K562 (cell line): ENCODE measurements at regions not wholly inside any gene's neighbourhood (a gene's known extent, or its start where the extent isn't known, plus 50 kb on each side); places are given as distances from the start of the nearest gene placed in this dataset.
"Not testable (repeated sequence)": the region's sequence is repeated elsewhere in the genome, so short reads cannot be mapped to it uniquely, and the experiment has no call there.

Experiments used
- ATAC-seq: fragments of 200-7000 bp; cut with Tn5 transposase; 3 replicates; pipeline ENCODE4 v1.9.1; 2020; ENCODE audit warnings: moderate library complexity
- BruUV-seq: library from RNA; stranded (reverse); fragments of 400-500 nt; replicated peaks from 2 replicates; lab custom pipeline; 2021; lab: Mats Ljungman, UMichigan
- CTCF ChIA-PET: fragments of 300-600 bp; formaldehyde crosslinking; extraction: SDS; loops from one replicate; lab custom pipeline; 2021; ENCODE audit warnings: low intra/inter-chr PET ratio; lab: Yijun Ruan, JAX
- POLR2A ChIA-PET: fragments of 300-600, 350-650 bp; sonication (Branson Sonifier 250); formaldehyde crosslinking; extraction: SDS; loops from one replicate; lab custom pipeline; 2021; ENCODE audit warnings: antibody characterized with exemption, inconsistent platforms; lab: Yijun Ruan, JAX
- DNase-seq, 4 experiments: peaks; one replicate each; pipeline versions ENCODE4 v3.0.0 to v3.0.0-alpha.2; 2011 to 2018; ENCODE audit warnings: low spot score in 3 of 4, mixed read lengths in 3 of 4; ENCODE audit errors: extremely low read depth in 1 of 4
- FAIRE-seq: peaks from 2 replicates; lab custom pipeline; 2011; peaks lifted over from hg19 to GRCh38; lab: Jason Lieb, UNC
- H2AFZ ChIP-seq: 2 replicates; pipeline ENCODE4 v1.6.0; 2011; ENCODE audit warnings: low read depth, low read length, control low read depth, inconsistent platforms
- H3K27ac ChIP-seq: fragments of 200-600 bp; 3 replicates; pipeline ENCODE4 v1.8.0; 2011; ENCODE audit warnings: low read depth, mild to moderate bottlenecking, control low read depth, inconsistent platforms, low read length, moderate library complexity, mixed read lengths; ENCODE audit errors: extremely low read depth
- H3K27me3 ChIP-seq, 2 experiments: fragments of 300-600 bp in 1 of 2; 2 replicates in 1 of 2; 3 replicates in 1 of 2; pipeline versions ENCODE4 v1.6.0 to v1.8.0; 2011; ENCODE audit warnings: inconsistent platforms in 2 of 2, low read length in 2 of 2, mild to moderate bottlenecking in 1 of 2, mixed read lengths in 1 of 2, moderate library complexity in 1 of 2; ENCODE audit not compliant: control insufficient read depth in 2 of 2, insufficient read depth in 2 of 2
- H3K36me3 ChIP-seq: fragments of 300-600 bp; 3 replicates; pipeline ENCODE4 v1.8.0; 2011; ENCODE audit warnings: mild to moderate bottlenecking, low read length, inconsistent platforms; ENCODE audit not compliant: control insufficient read depth, insufficient read depth
- H3K4me1 ChIP-seq, 2 experiments: fragments of 200-600 bp in 1 of 2; replicated peaks in 1 of 2; 2 replicates in 1 of 2; 3 replicates in 1 of 2; pipeline versions ENCODE4 v1.5.1 to v1.8.0; 2011; ENCODE audit warnings: inconsistent platforms in 2 of 2, low read length in 2 of 2, mild to moderate bottlenecking in 1 of 2, mixed read lengths in 1 of 2, moderate library complexity in 1 of 2; ENCODE audit not compliant: control insufficient read depth in 2 of 2, insufficient read depth in 2 of 2
- H3K4me2 ChIP-seq: 2 replicates; pipeline ENCODE4 v1.6.1; 2011; ENCODE audit warnings: low read length, control low read depth, inconsistent platforms, mixed read lengths; ENCODE audit not compliant: insufficient read depth
- H3K4me3 ChIP-seq: fragments of 200-600 bp; sonication (generic), shearing (Covaris generic); 2 replicates; pipeline ENCODE4 v1.5.1; 2016; ENCODE audit warnings: control low read depth, inconsistent platforms
- H3K79me2 ChIP-seq: fragments of 200-600 bp; 3 replicates; pipeline ENCODE4 v1.8.0; 2011; ENCODE audit warnings: low read length, inconsistent platforms; ENCODE audit not compliant: control insufficient read depth, insufficient read depth
- H3K9ac ChIP-seq, 2 experiments: 2 replicates each; pipeline versions ENCODE4 v1.6.0 to v1.6.1; 2011; ENCODE audit warnings: low read depth in 2 of 2, low read length in 2 of 2, control low read depth in 1 of 2, inconsistent platforms in 1 of 2, mild to moderate bottlenecking in 1 of 2, mixed read lengths in 1 of 2; ENCODE audit not compliant: insufficient read depth in 1 of 2
- H3K9me1 ChIP-seq: one replicate; pipeline ENCODE4 v1.6.0; 2011; ENCODE audit warnings: inconsistent platforms, mild to moderate bottlenecking, low read length, moderate library complexity; ENCODE audit not compliant: control insufficient read depth, insufficient read depth
- H3K9me3 ChIP-seq: replicated peaks from 2 replicates; pipeline ENCODE4 v1.5.1; 2011; ENCODE audit warnings: low read depth, low read length, inconsistent platforms; ENCODE audit not compliant: control insufficient read depth, insufficient read depth
- H4K20me1 ChIP-seq: replicated peaks from 2 replicates; pipeline ENCODE4 v1.6.1; 2011; ENCODE audit warnings: low read length, inconsistent platforms, mixed read lengths; ENCODE audit not compliant: control insufficient read depth, insufficient read depth
- BRD9 ChIP-seq: fragments of 450-650 bp; IDR thresholded peaks from 2 replicates; pipeline ENCODE4 v1.6.1; 2018; ENCODE audit warnings: low read depth; ENCODE audit not compliant: partially characterized antibody
- CBFA2T3 ChIP-seq: fragments of 450-650 bp; IDR thresholded peaks from 2 replicates; pipeline ENCODE4 v1.6.1; 2017
- CC2D1A ChIP-seq: fragments of 450-650 bp; IDR thresholded peaks from 2 replicates; pipeline ENCODE4 v1.6.1; 2017; ENCODE audit warnings: mild to moderate bottlenecking
- CXXC5 ChIP-seq: fragments of 250-450 bp; sonication (Bioruptor Pico); IDR thresholded peaks from 2 replicates; pipeline ENCODE4 v1.8.0; 2022; ENCODE audit warnings: inconsistent platforms, mild to moderate bottlenecking, moderate library complexity
- DMBX1 ChIP-seq: fragments of 250-450 bp; sonication (Bioruptor Pico); IDR thresholded peaks from 2 replicates; pipeline ENCODE4 v1.8.0; 2022; ENCODE audit warnings: inconsistent platforms, mild to moderate bottlenecking, moderate library complexity, borderline replicate concordance
- ETV5 ChIP-seq: sonication (generic); formaldehyde crosslinking; IDR thresholded peaks from 2 replicates; pipeline ENCODE4 v1.4.0; 2020; ENCODE audit warnings: low read depth, mild to moderate bottlenecking, missing genetic modification reagents
- FOXK2 ChIP-seq, 2 experiments: fragments of 450-650 bp; IDR thresholded peaks in 1 of 2; conservative IDR thresholded peaks in 1 of 2; 2 replicates each; pipeline ENCODE4 v1.6.1; 2016; ENCODE audit warnings: low read depth in 2 of 2, mild to moderate bottlenecking in 1 of 2
- GTF2E2 ChIP-seq: fragments of 200-800 bp; sonication (Bioruptor generic); IDR thresholded peaks from 2 replicates; pipeline ENCODE4 v1.6.1; 2016; ENCODE audit warnings: missing genetic modification characterization, missing compliant biosample characterization
- MEIS2 ChIP-seq: fragments of 450-650 bp; IDR thresholded peaks from 2 replicates; pipeline ENCODE4 v1.6.1; 2014; ENCODE audit warnings: mild to moderate bottlenecking; ENCODE audit not compliant: partially characterized antibody
- NFRKB ChIP-seq: fragments of 450-650 bp; IDR thresholded peaks from 2 replicates; pipeline ENCODE4 v1.6.1; 2016; ENCODE audit warnings: low read depth
- ZFP36 ChIP-seq: fragments of 150-350 bp; IDR thresholded peaks from 2 replicates; pipeline ENCODE4 v1.6.1; 2018; ENCODE audit warnings: low read length, low read depth; ENCODE audit not compliant: partially characterized antibody
- ZNF175 ChIP-seq: fragments of 200-800 bp; sonication (Bioruptor generic); IDR thresholded peaks from 2 replicates; pipeline ENCODE4 v1.6.1; 2016; ENCODE audit warnings: low read depth, mild to moderate bottlenecking, missing genetic modification characterization, missing compliant biosample characterization
- WGBS: fragments of 100-300 bp; shearing (Covaris generic); methylation state at CpG from one replicate; pipeline ENCODE4 v1.1.6; 2016; ENCODE audit warnings: low coverage, mixed read lengths; ENCODE audit not compliant: insufficient coverage; ENCODE audit errors: missing lambda C conversion rate; 5-methylcytosine and 5-hydroxymethylcytosine counted together
- in situ Hi-C: fragments of 300-500 bp; cut with MboI; formaldehyde crosslinking; loops from 4 replicates; pipeline ENCODE4 v1.15.0; 2018; ENCODE audit warnings: inconsistent platforms, mixed read lengths
- intact Hi-C: fragments of 100-400 bp; cut with micrococcal nuclease; formaldehyde crosslinking; loops from 2 replicates; pipeline ENCODE4 v1.14.2; 2022
- TF ChIP-seq, protein P1 (sequence below): fragments of 450-650 bp; IDR thresholded peaks from 2 replicates; pipeline ENCODE4 v1.6.1; 2016; ENCODE audit warnings: low read depth, mild to moderate bottlenecking, moderate library complexity
- TF ChIP-seq, protein P2 (sequence below): fragments of 450-650 bp; IDR thresholded peaks from 2 replicates; pipeline ENCODE4 v1.6.1; 2016
- TF ChIP-seq, protein P3 (sequence below), 2 experiments: IDR thresholded peaks in 1 of 2; conservative IDR thresholded peaks in 1 of 2; 2 replicates each; pipeline ENCODE4 v1.6.1; 2016; ENCODE audit warnings: low read depth in 2 of 2, mild to moderate bottlenecking in 1 of 2, missing compliant biosample characterization in 1 of 2, missing genetic modification characterization in 1 of 2, moderate library complexity in 1 of 2

DNA sequence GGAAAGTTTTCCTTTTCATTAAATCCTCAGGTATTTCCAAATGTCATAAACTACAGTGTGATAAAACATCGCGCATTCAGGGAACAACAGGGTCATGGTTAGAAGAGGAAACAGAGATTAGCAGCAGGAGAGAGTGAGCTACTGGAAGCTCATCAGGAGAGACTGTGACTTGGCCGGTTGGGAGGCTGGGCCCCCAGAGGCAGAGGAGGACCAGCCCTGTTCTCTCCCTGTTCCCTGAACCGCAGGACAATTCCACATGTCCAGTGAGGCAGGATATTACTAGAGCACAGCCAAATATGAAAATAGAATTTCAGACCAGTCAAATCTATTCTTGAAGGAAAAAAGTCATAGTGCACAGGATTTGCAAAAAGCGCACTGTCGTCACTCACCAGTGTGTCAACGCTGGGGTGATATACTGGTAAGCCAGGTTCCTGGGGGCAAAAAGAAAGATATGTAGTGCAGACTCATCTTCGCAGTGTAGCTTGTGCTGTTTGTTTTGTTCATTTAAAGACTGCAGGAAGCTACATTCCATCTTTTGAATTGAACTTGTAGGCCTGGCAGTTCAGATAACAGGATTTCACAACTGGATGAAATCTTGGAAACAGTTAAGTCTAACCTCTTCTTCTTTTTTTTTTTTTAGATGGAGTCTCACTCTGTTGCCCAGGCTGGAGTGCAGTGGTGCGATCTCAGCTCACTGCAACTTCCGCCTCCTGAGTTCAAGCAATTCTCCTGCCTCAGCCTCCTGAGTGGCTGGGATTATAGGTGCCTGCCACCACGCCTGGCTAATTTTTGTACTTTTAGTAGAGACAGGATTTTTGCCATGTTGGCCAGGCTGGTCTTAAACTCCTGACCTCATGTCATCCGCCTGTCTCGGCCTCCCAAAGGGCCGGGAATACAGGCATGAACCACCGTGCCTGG, 162.6 kb upstream of the PABPC3 start (continued):
- TF ChIP-seq, protein P1, sequence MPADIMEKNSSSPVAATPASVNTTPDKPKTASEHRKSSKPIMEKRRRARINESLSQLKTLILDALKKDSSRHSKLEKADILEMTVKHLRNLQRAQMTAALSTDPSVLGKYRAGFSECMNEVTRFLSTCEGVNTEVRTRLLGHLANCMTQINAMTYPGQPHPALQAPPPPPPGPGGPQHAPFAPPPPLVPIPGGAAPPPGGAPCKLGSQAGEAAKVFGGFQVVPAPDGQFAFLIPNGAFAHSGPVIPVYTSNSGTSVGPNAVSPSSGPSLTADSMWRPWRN = peak; percentile 43; the same call in 1 of the 2 replicates
- peak; percentile 90 for TF ChIP-seq CBFA2T3
- peak; percentile 64 for TF ChIP-seq ZFP36
- peak; percentile 40; the same call in 1 of the 2 replicates for TF ChIP-seq ETV5 (CRISPR knock-in tag)
- peak; percentile 70; the same call in 1 of the 2 replicates for TF ChIP-seq NFRKB
- peak; percentile 83 for TF ChIP-seq CXXC5 (CRISPR knock-in tag)
- peak in 1 of 2 experiments; percentile 29; a peak in 1 of 4 replicates for TF ChIP-seq FOXK2 (conservative IDR thresholded peaks at IDR 0.05 in 1 of 2, IDR thresholded peaks at IDR 0.05 in 1 of 2; ENCODE audit: low read depth in 2 of 2)
- TF ChIP-seq CC2D1A = peak; percentile 49; the same call in 1 of the 2 replicates

DNA sequence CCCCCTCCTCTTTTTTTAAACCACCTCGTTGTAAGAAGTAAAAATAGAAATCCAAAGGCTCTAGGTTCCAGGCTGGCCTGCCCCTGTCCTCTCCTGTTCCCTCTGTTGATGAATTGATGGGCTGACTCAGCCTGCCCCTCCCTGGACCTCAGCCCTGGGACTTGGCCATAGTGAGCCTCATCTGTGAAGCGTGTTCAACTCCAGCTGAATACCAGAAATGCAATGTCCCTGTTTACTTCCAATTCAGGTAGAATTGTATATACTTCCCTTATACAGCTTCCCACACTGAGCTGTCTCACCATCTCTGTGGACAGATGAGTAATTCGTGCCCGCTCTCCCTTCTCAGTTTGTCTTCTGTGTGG, 161.9 kb upstream of the PABPC3 start:
- H4K20me1 ChIP-seq, H3K27me3 ChIP-seq, CTCF ChIA-PET, H3K9me3 ChIP-seq, H3K79me2 ChIP-seq, H3K4me3 ChIP-seq, intact Hi-C loops, in situ Hi-C loops, H3K4me1 ChIP-seq, H3K9me1 ChIP-seq, BruUV-seq, H3K36me3 ChIP-seq: not testable (repeated sequence)
- peak; percentile 92 for ATAC-seq
- POLR2A ChIA-PET = interaction anchor here (2.4 kb wide), 1 partner anchor 10 kb away, joined by 9 read pairs; no protein-coding TSS in a partner anchor
- peak overlapping the region in 1 of 2 experiments; percentile 43; a peak in 2 of 4 replicates for H3K9ac ChIP-seq
- H2AFZ ChIP-seq = peak overlapping the region; percentile 88
- peak overlapping the region; percentile 77 for H3K27ac ChIP-seq
- peak overlapping the region; percentile 68 for H3K4me2 ChIP-seq
- FAIRE-seq = peak; percentile 79
- 8% methylated on average over 3 of the region's 4 CpGs for WGBS
- DNase-seq = peak in 3 of 4 experiments; percentile 13 to 69 (median 42)
- TF ChIP-seq, protein P2, sequence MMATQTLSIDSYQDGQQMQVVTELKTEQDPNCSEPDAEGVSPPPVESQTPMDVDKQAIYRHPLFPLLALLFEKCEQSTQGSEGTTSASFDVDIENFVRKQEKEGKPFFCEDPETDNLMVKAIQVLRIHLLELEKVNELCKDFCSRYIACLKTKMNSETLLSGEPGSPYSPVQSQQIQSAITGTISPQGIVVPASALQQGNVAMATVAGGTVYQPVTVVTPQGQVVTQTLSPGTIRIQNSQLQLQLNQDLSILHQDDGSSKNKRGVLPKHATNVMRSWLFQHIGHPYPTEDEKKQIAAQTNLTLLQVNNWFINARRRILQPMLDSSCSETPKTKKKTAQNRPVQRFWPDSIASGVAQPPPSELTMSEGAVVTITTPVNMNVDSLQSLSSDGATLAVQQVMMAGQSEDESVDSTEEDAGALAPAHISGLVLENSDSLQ = peak; percentile 61
- TF ChIP-seq BRD9 = peak; percentile 0
- 0 out of 2 replicates have a peak, but pooled peaks have one; percentile 16 for TF ChIP-seq DMBX1
- 0 out of 2 replicates have a peak, but pooled peaks have one; percentile 7 for TF ChIP-seq NFRKB
- TF ChIP-seq, protein P3, sequence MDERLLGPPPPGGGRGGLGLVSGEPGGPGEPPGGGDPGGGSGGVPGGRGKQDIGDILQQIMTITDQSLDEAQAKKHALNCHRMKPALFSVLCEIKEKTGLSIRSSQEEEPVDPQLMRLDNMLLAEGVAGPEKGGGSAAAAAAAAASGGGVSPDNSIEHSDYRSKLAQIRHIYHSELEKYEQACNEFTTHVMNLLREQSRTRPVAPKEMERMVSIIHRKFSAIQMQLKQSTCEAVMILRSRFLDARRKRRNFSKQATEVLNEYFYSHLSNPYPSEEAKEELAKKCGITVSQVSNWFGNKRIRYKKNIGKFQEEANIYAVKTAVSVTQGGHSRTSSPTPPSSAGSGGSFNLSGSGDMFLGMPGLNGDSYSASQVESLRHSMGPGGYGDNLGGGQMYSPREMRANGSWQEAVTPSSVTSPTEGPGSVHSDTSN (CRISPR knock-in tag; IDR thresholded peaks at IDR 0.05; ENCODE audit: low read depth) = not testable (repeated sequence)
- TF ChIP-seq, protein P3 (tag; conservative IDR thresholded peaks at IDR 0.05; ENCODE audit: low read depth) = peak; percentile 66
- TF ChIP-seq GTF2E2 (tag) = peak; percentile 83; the same call in 1 of the 2 replicates
- TF ChIP-seq MEIS2 = peak; percentile 87
- TF ChIP-seq ZNF175 = 0 out of 2 replicates have a peak, but pooled peaks have one; percentile 42
